ENCODE measurements at regions not wholly inside any gene's neighbourhood (a gene's known extent, or its start where the extent isn't known, plus 50 kb on each side); places are given as distances from the start of the nearest gene placed in this dataset.

- TF ChIP-seq GATA2 (IDR thresholded peaks at IDR 0.05; ENCODE audit: low read depth, low read length) (no peak), GATA3 (IDR thresholded peaks at IDR 0.05; ENCODE audit: low read depth, low read length) (no peak)
Observed at GRCh38 chr3:31102196-31102879, 207.9 kb upstream of the GADL1 start.

Data from SH-SY5Y (cell line).